ENCODE measurements at regions not wholly inside any gene's neighbourhood (a gene's known extent, or its start where the extent isn't known, plus 50 kb on each side); places are given as distances from the start of the nearest gene placed in this dataset.

GRCh38 chr14:32009976-32010581, 67.0 kb upstream of the ARHGAP5 start:
- ATAC-seq, result no peak
- TF ChIP-seq SNAI2 (CRISPR knock-in tag; IDR thresholded peaks at IDR 0.05) (no peak), ISL1 (CRISPR knock-in tag; IDR thresholded peaks at IDR 0.05) (no peak), CSDC2 (CRISPR knock-in tag; IDR thresholded peaks at IDR 0.05) (no peak), PATZ1 (CRISPR knock-in tag; IDR thresholded peaks at IDR 0.05; ENCODE audit: borderline replicate concordance) (no peak), ZC3H10 (CRISPR knock-in tag; IDR thresholded peaks at IDR 0.05) (no peak), ZFP30 (CRISPR knock-in tag; IDR thresholded peaks at IDR 0.05) (no peak), ZNF70 (CRISPR knock-in tag; IDR thresholded peaks at IDR 0.05) (no peak), GLIS3 (CRISPR knock-in tag; IDR thresholded peaks at IDR 0.05) (no peak), CSRNP3 (CRISPR knock-in tag; IDR thresholded peaks at IDR 0.05) (no peak), ESRRG (CRISPR knock-in tag; IDR thresholded peaks at IDR 0.05) (no peak), ZFP3 (CRISPR knock-in tag; IDR thresholded peaks at IDR 0.05) (no peak), ARNTL (CRISPR knock-in tag; IDR thresholded peaks at IDR 0.05; ENCODE audit: borderline replicate concordance, low read depth) (no peak), TSHZ2 (CRISPR knock-in tag; IDR thresholded peaks at IDR 0.05) (no peak), TCF4 (CRISPR knock-in tag; IDR thresholded peaks at IDR 0.05; ENCODE audit: borderline replicate concordance) (no peak), POU6F1 (CRISPR knock-in tag; IDR thresholded peaks at IDR 0.05; ENCODE audit: borderline replicate concordance, low read depth) (no peak), BACH2 (CRISPR knock-in tag; IDR thresholded peaks at IDR 0.05; ENCODE audit: borderline replicate concordance) (no peak), ZNF565 (CRISPR knock-in tag; conservative IDR thresholded peaks at IDR 0.05; ENCODE audit: low read depth) (no peak), OSR1 (CRISPR knock-in tag; IDR thresholded peaks at IDR 0.05) (no peak), PPARA (CRISPR knock-in tag; IDR thresholded peaks at IDR 0.05; ENCODE audit: borderline replicate concordance) (no peak), ZNF8 (CRISPR knock-in tag; IDR thresholded peaks at IDR 0.05) (no peak)

- ATAC-seq, result peak; percentile 75
- TF ChIP-seq RARB (CRISPR knock-in tag; IDR thresholded peaks at IDR 0.05) (no peak), ZFP3 (CRISPR knock-in tag; IDR thresholded peaks at IDR 0.05) (no peak), CREB5 (CRISPR knock-in tag; IDR thresholded peaks at IDR 0.05; ENCODE audit: low read depth) (no peak), CSDC2 (CRISPR knock-in tag; IDR thresholded peaks at IDR 0.05) (no peak), ZNF70 (CRISPR knock-in tag; IDR thresholded peaks at IDR 0.05) (no peak), BACH2 (CRISPR knock-in tag; IDR thresholded peaks at IDR 0.05; ENCODE audit: borderline replicate concordance) (no peak), TSHZ2 (CRISPR knock-in tag; IDR thresholded peaks at IDR 0.05) (no peak), ESRRG (CRISPR knock-in tag; IDR thresholded peaks at IDR 0.05) (no peak), ARNTL (CRISPR knock-in tag; IDR thresholded peaks at IDR 0.05; ENCODE audit: borderline replicate concordance, low read depth) (no peak), CSRNP3 (CRISPR knock-in tag; IDR thresholded peaks at IDR 0.05) (no peak), GLIS3 (CRISPR knock-in tag; IDR thresholded peaks at IDR 0.05) (no peak), ZNF565 (CRISPR knock-in tag; conservative IDR thresholded peaks at IDR 0.05; ENCODE audit: low read depth) (no peak), ZFP30 (CRISPR knock-in tag; IDR thresholded peaks at IDR 0.05) (no peak), TOX (CRISPR knock-in tag; IDR thresholded peaks at IDR 0.05; ENCODE audit: borderline replicate concordance) (no peak), POU6F1 (CRISPR knock-in tag; IDR thresholded peaks at IDR 0.05; ENCODE audit: borderline replicate concordance, low read depth) (no peak)
Measured at GRCh38 chr14:32010604-32011125, 66.4 kb upstream of the ARHGAP5 start.
